HCT116 (cell line): ENCODE measurements at regions not wholly inside any gene's neighbourhood (a gene's known extent, or its start where the extent isn't known, plus 50 kb on each side); places are given as distances from the start of the nearest gene placed in this dataset.

Experiments used
- ATAC-seq: fragments of 200-7000 bp; cut with Tn5 transposase; 2 replicates; pipeline ENCODE4 v1.9.1; 2020; ENCODE audit warnings: mild to moderate bottlenecking, moderate library complexity
- BruUV-seq: library from RNA; stranded (reverse); fragments of 400-500 nt; replicated peaks from 2 replicates; lab custom pipeline; 2021; lab: Mats Ljungman, UMichigan
- CTCF ChIA-PET: fragments of 300-600 bp; sonication (Branson Sonifier 250); formaldehyde crosslinking; loops from one replicate; lab custom pipeline; 2021; ENCODE audit warnings: antibody characterized with exemption; lab: Charles Lee
- POLR2A ChIA-PET: fragments of 300-600, 350-600 bp; sonication (Branson Sonifier 250); formaldehyde crosslinking; loops from one replicate; lab custom pipeline; 2021; ENCODE audit warnings: antibody characterized with exemption; lab: Charles Lee
- RAD21 ChIA-PET, 2 experiments: fragments of 300-600 bp; sonication (Branson Sonifier 250); formaldehyde crosslinking; loops; one replicate each; lab custom pipeline; 2023; ENCODE audit warnings: low total read pairs in 2 of 2; ENCODE audit not compliant: uncharacterized antibody in 2 of 2, unreplicated experiment in 2 of 2, low non-redundant PET in 1 of 2; lab: Charles Lee
- DNase-seq: peaks from one replicate; pipeline ENCODE4 v3.0.0-alpha.2; 2010; ENCODE audit warnings: low read depth, low spot score
- H2AFZ ChIP-seq: fragments of 200-600 bp; shearing (Covaris generic), sonication (generic); 2 replicates; pipeline ENCODE4 v1.6.1; 2017; ENCODE audit warnings: low read depth, mixed run types, mixed read lengths, antibody characterized with exemption, low read length; ENCODE audit not compliant: poor library complexity, severe bottlenecking
- H3K27ac ChIP-seq: 2 replicates; pipeline ENCODE4 v1.5.1; 2012; ENCODE audit warnings: low read depth, low read length
- H3K27me3 ChIP-seq: fragments of 200-600 bp; sonication (generic); 2 replicates; pipeline ENCODE4 v1.6.1; 2016; ENCODE audit warnings: mixed run types, low read length, mixed read lengths; ENCODE audit not compliant: insufficient read depth
- H3K36me3 ChIP-seq, 2 experiments: fragments of 200-500 bp in 1 of 2; fragments of 200-600 bp in 1 of 2; sonication (Bioruptor generic) in 1 of 2; sonication (generic) in 1 of 2; 2 replicates each; pipeline versions ENCODE4 v1.5.1 to v1.6.1; 2014 to 2016; ENCODE audit warnings: low read length in 2 of 2, inconsistent platforms in 1 of 2, mixed read lengths in 1 of 2, mixed run types in 1 of 2; ENCODE audit not compliant: insufficient read depth in 2 of 2, control insufficient read depth in 1 of 2
- H3K4me1 ChIP-seq, 2 experiments: fragments of 200-600 bp in 1 of 2; sonication (generic) in 1 of 2; 2 replicates each; pipeline versions ENCODE4 v1.5.1 to v1.6.1; 2012 to 2017; ENCODE audit warnings: low read length in 2 of 2, inconsistent platforms in 1 of 2, mild to moderate bottlenecking in 1 of 2, mixed read lengths in 1 of 2, mixed run types in 1 of 2, moderate library complexity in 1 of 2; ENCODE audit not compliant: insufficient read depth in 2 of 2, control insufficient read depth in 1 of 2
- H3K4me2 ChIP-seq: fragments of 200-600 bp; sonication (generic); 2 replicates; pipeline ENCODE4 v1.6.1; 2017; ENCODE audit warnings: mixed run types, low read length, mixed read lengths
- H3K4me3 ChIP-seq, 2 experiments: fragments of 200-600 bp in 1 of 2; sonication (generic) in 1 of 2; replicated peaks in 1 of 2; 2 replicates each; pipeline ENCODE4 v1.5.1; 2011 to 2016; ENCODE audit warnings: low read length in 2 of 2, control low read depth in 1 of 2, low read depth in 1 of 2, mild to moderate bottlenecking in 1 of 2, mixed read lengths in 1 of 2, mixed run types in 1 of 2
- H3K79me2 ChIP-seq: fragments of 200-600 bp; sonication (generic); 2 replicates; pipeline ENCODE4 v1.6.1; 2017; ENCODE audit warnings: mild to moderate bottlenecking, mixed run types, low read length, moderate library complexity, mixed read lengths; ENCODE audit not compliant: insufficient read depth
- H3K9ac ChIP-seq: fragments of 200-600 bp; sonication (generic); 2 replicates; pipeline ENCODE4 v1.6.1; 2016; ENCODE audit warnings: low read length, mixed read lengths
- H3K9me2 ChIP-seq: fragments of 200-600 bp; sonication (generic), shearing (Covaris generic); 2 replicates; pipeline ENCODE4 v1.6.1; 2017; ENCODE audit warnings: mixed run types, mild to moderate bottlenecking, moderate library complexity; ENCODE audit not compliant: insufficient read depth
- H3K9me3 ChIP-seq, 2 experiments: fragments of 200-500 bp in 1 of 2; fragments of 200-600 bp in 1 of 2; sonication (Bioruptor generic) in 1 of 2; sonication (generic) in 1 of 2; 2 replicates each; pipeline ENCODE4 v1.6.1; 2014 to 2017; ENCODE audit warnings: low read length in 2 of 2, mixed read lengths in 2 of 2, inconsistent platforms in 1 of 2, low read depth in 1 of 2, mild to moderate bottlenecking in 1 of 2, mixed run types in 1 of 2, moderate library complexity in 1 of 2; ENCODE audit not compliant: control insufficient read depth in 1 of 2, insufficient read depth in 1 of 2
- H4K20me1 ChIP-seq: fragments of 200-600 bp; sonication (generic), shearing (Covaris generic); 2 replicates; pipeline ENCODE4 v1.6.1; 2017; ENCODE audit warnings: mixed run types, mild to moderate bottlenecking, moderate library complexity; ENCODE audit not compliant: insufficient read depth
- CEBPB ChIP-seq: IDR thresholded peaks from 2 replicates; pipeline ENCODE4 v1.6.1; 2012; ENCODE audit warnings: low read depth
- EGR1 ChIP-seq: IDR thresholded peaks from 2 replicates; pipeline ENCODE4 v1.6.1; 2012; ENCODE audit warnings: low read depth
- EZH2 ChIP-seq: fragments of 200-600 bp; sonication (generic); IDR thresholded peaks from 2 replicates; pipeline ENCODE4 v1.6.1; 2017; ENCODE audit warnings: antibody characterized with exemption, mixed run types
- EZH2phosphoT487 ChIP-seq: fragments of 200-600 bp; IDR thresholded peaks from 2 replicates; pipeline ENCODE4 v1.6.1; 2018; ENCODE audit warnings: antibody characterized with exemption, borderline replicate concordance
- FOSL1 ChIP-seq: IDR thresholded peaks from 2 replicates; pipeline ENCODE4 v1.6.1; 2012; ENCODE audit warnings: low read depth
- POLR2A ChIP-seq: IDR thresholded peaks from 2 replicates; pipeline ENCODE4 v1.7.0; 2011; ENCODE audit warnings: borderline replicate concordance; ENCODE audit not compliant: insufficient read depth, insufficient read length; ENCODE audit errors: extremely low read depth
- POLR2AphosphoS5 ChIP-seq: IDR thresholded peaks from 2 replicates; pipeline ENCODE4 v1.6.1; 2011; ENCODE audit warnings: mild to moderate bottlenecking, low read depth, low read length, moderate library complexity
- SIN3A ChIP-seq: IDR thresholded peaks from 2 replicates; pipeline ENCODE4 v1.6.1; 2012; ENCODE audit warnings: low read depth
- SP1 ChIP-seq: IDR thresholded peaks from 2 replicates; pipeline ENCODE4 v1.6.1; 2012; ENCODE audit warnings: low read depth
- TCF7L2 ChIP-seq: IDR thresholded peaks from 2 replicates; pipeline ENCODE4 v1.7.0; 2011; ENCODE audit warnings: borderline replicate concordance, inconsistent platforms; ENCODE audit not compliant: insufficient read depth, insufficient read length; ENCODE audit errors: extremely low read depth
- YY1 ChIP-seq: IDR thresholded peaks from 2 replicates; pipeline ENCODE4 v1.6.1; 2011; ENCODE audit warnings: low read length, low read depth, moderate library complexity, mild to moderate bottlenecking; ENCODE audit not compliant: insufficient replicate concordance; ENCODE audit errors: extremely low read depth
- ZFX ChIP-seq: fragments of 450-650 bp; IDR thresholded peaks from 2 replicates; pipeline ENCODE4 v1.6.1; 2017
- ZNF274 ChIP-seq: fragments of 200-500 bp; sonication (Bioruptor generic); IDR thresholded peaks from 2 replicates; pipeline ENCODE4 v1.6.1; 2014; ENCODE audit warnings: mild to moderate bottlenecking, low read depth, low read length, inconsistent platforms
- intact Hi-C: fragments of 100-400 bp; cut with micrococcal nuclease; formaldehyde crosslinking; loops from 2 replicates; pipeline ENCODE4 v1.10.0; 2022
- TF ChIP-seq, protein P1 (sequence below): IDR thresholded peaks from 2 replicates; pipeline ENCODE4 v1.6.1; 2012
- TF ChIP-seq, protein P2 (sequence below): IDR thresholded peaks from 2 replicates; pipeline ENCODE4 v1.6.1; 2011; ENCODE audit warnings: mild to moderate bottlenecking, low read length, moderate library complexity; ENCODE audit not compliant: insufficient replicate concordance; ENCODE audit errors: extremely low read depth

DNA sequence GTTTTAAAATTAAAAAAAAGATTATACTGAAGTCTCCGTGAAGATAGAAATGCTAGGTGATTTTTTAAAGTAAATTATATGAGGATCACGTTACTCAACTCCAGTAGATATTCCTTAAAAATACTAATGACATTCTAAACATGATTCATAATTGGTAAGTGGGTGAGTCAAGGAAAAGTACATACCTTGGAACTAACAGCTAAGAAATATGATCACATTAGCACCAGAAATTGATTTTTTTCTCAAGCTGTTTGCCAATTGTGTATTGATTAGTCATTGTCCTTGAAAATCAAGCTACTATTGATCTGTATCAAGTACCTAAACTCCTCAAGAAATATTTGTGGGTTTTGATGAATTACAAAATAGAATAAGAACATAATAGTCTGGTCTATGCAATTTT, 362.6 kb upstream of the PPP1R2C start:
- RAD21 ChIA-PET: no interaction called here
- no peaks in the 10 kb centered on the region for H3K36me3 ChIP-seq
- POLR2A ChIA-PET: no interaction called here
- no peaks in the 10 kb centered on the region for H4K20me1 ChIP-seq
- intact Hi-C loops: no loop called here
- no peak overlapping the region for H3K27ac ChIP-seq
- no peak overlapping the region for H2AFZ ChIP-seq
- BruUV-seq: no TSS peak
- H3K9me3 ChIP-seq: no peaks in the 10 kb centered on the region
- no peak overlapping the region for H3K4me2 ChIP-seq
- no peaks in the 10 kb centered on the region for H3K79me2 ChIP-seq
- DNase-seq (no peak), ATAC-seq (no peak)
- CTCF ChIA-PET: no interaction called here
- H3K9ac ChIP-seq: no peak overlapping the region
- no peak overlapping the region for H3K4me3 ChIP-seq
- no peaks in the 10 kb centered on the region for H3K4me1 ChIP-seq
- H3K9me2 ChIP-seq: no peaks in the 10 kb centered on the region
- H3K27me3 ChIP-seq: no peaks in the 10 kb centered on the region
- TF ChIP-seq, protein P1, sequence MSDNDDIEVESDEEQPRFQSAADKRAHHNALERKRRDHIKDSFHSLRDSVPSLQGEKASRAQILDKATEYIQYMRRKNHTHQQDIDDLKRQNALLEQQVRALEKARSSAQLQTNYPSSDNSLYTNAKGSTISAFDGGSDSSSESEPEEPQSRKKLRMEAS: no peak
- TF ChIP-seq CEBPB (no peak), YY1 (no peak), TCF7L2 (no peak), EZH2phosphoT487 (no peak), POLR2AphosphoS5 (no peak), FOSL1 (peak; percentile 28; the same call in 1 of the 2 replicates)

DNA sequence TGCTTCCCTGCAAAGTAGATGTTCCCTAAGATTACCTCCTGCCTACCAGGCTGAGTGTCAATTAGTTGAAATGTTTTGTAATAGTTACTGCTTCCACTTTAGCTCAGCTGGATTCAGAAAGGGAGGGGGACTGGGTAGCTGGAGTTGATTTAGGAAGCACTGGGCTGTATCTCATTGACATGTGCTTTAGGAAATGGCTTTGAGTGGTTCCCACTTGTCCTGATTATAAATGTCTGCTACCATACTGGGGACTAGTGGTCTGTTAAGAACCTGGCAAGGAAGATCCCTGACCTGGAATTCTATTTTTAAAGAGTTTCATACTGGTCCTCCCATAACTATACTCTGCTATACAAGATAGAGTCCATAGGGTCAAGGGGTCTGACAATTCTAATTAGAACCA, 363.9 kb upstream of the PPP1R2C start:
- no peaks in the 10 kb centered on the region for H3K27me3 ChIP-seq
- ATAC-seq (no peak), DNase-seq (no peak)
- H2AFZ ChIP-seq: no peak overlapping the region
- ChIA-PET POLR2A (no interaction called here), CTCF (no interaction called here), RAD21 (no interaction called here)
- H3K4me3 ChIP-seq: no peak overlapping the region
- no peak overlapping the region for H3K4me2 ChIP-seq
- no peak overlapping the region for H3K9ac ChIP-seq
- H3K79me2 ChIP-seq: no peaks in the 10 kb centered on the region
- no peaks in the 10 kb centered on the region for H4K20me1 ChIP-seq
- no TSS peak for BruUV-seq
- TF ChIP-seq EZH2 (no peak), SIN3A (no peak), ZNF274 (no peak), SP1 (no peak), EGR1 (no peak), POLR2A (no peak), ZFX (no peak)
- TF ChIP-seq, protein P2, sequence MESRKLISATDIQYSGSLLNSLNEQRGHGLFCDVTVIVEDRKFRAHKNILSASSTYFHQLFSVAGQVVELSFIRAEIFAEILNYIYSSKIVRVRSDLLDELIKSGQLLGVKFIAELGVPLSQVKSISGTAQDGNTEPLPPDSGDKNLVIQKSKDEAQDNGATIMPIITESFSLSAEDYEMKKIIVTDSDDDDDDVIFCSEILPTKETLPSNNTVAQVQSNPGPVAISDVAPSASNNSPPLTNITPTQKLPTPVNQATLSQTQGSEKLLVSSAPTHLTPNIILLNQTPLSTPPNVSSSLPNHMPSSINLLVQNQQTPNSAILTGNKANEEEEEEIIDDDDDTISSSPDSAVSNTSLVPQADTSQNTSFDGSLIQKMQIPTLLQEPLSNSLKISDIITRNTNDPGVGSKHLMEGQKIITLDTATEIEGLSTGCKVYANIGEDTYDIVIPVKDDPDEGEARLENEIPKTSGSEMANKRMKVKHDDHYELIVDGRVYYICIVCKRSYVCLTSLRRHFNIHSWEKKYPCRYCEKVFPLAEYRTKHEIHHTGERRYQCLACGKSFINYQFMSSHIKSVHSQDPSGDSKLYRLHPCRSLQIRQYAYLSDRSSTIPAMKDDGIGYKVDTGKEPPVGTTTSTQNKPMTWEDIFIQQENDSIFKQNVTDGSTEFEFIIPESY: no peak
- H3K27ac ChIP-seq: no peak overlapping the region
- H3K36me3 ChIP-seq: no peaks in the 10 kb centered on the region
- no peaks in the 10 kb centered on the region for H3K9me2 ChIP-seq
- no peaks in the 10 kb centered on the region for H3K4me1 ChIP-seq
- intact Hi-C loops: no loop called here
- no peaks in the 10 kb centered on the region for H3K9me3 ChIP-seq
